ENCODE measurements at regions not wholly inside any gene's neighbourhood (a gene's known extent, or its start where the extent isn't known, plus 50 kb on each side); places are given as distances from the start of the nearest gene placed in this dataset.

GRCh38 chr7:125490167-125490566 is 560.5 kb upstream of the POT1 start:
- intact Hi-C loops (cut with DNase I, micrococcal nuclease): no loop called here
- Histone ChIP-seq H3K4me3 (no peak overlapping the region), H3K9me3 (no peaks in the 10 kb centered on the region), H3K4me1 (ENCODE audit: low read depth) (no peaks in the 10 kb centered on the region), H3K36me3 (ENCODE audit: low read depth) (no peaks in the 10 kb centered on the region)
- DNase-seq: no peak
- TF ChIP-seq CTCF (IDR thresholded peaks at IDR 0.05): no peak
- ATAC-seq: no peak

- no peak for DNase-seq
- Histone ChIP-seq H3K4me1 (ENCODE audit: low read depth) (no peaks in the 10 kb centered on the region), H3K9me3 (peaks cover 4% of the 10 kb centered on the region), H3K36me3 (ENCODE audit: low read depth) (no peaks in the 10 kb centered on the region), H3K4me3 (no peak overlapping the region)
- intact Hi-C loops (cut with DNase I, micrococcal nuclease): no loop called here
- ATAC-seq: no peak
- TF ChIP-seq CTCF (IDR thresholded peaks at IDR 0.05): no peak
Observed at GRCh38 chr7:125485223-125485622, 555.6 kb upstream of the POT1 start.

GRCh38 chr7:125484755-125485154 is 555.1 kb upstream of the POT1 start:
- intact Hi-C loops (cut with DNase I, micrococcal nuclease): no loop called here
- no peaks in the 10 kb centered on the region for H3K4me1 ChIP-seq (ENCODE audit: low read depth)
- no peaks in the 10 kb centered on the region for H3K36me3 ChIP-seq (ENCODE audit: low read depth)
- H3K4me3 ChIP-seq: no peak overlapping the region
- no peak for DNase-seq
- no peak for TF ChIP-seq CTCF (IDR thresholded peaks at IDR 0.05)
- peaks cover 4% of the 10 kb centered on the region for H3K9me3 ChIP-seq
- no peak for ATAC-seq

GRCh38 chr7:125481323-125481722 is 551.7 kb upstream of the POT1 start:
- H3K9me3 ChIP-seq: peaks cover 4% of the 10 kb centered on the region
- no peaks in the 10 kb centered on the region for H3K4me1 ChIP-seq (ENCODE audit: low read depth)
- TF ChIP-seq CTCF (IDR thresholded peaks at IDR 0.05): no peak
- no peak overlapping the region for H3K4me3 ChIP-seq
- intact Hi-C loops (cut with DNase I, micrococcal nuclease): no loop called here
- H3K36me3 ChIP-seq (ENCODE audit: low read depth): no peaks in the 10 kb centered on the region
- DNase-seq (no peak), ATAC-seq (no peak)

- no peak for TF ChIP-seq CTCF (IDR thresholded peaks at IDR 0.05)
- ATAC-seq (no peak), DNase-seq (no peak)
- Histone ChIP-seq H3K4me1 (ENCODE audit: low read depth) (no peaks in the 10 kb centered on the region), H3K4me3 (no peak overlapping the region), H3K36me3 (ENCODE audit: low read depth) (no peaks in the 10 kb centered on the region), H3K9me3 (peaks cover 4% of the 10 kb centered on the region)
- intact Hi-C loops (cut with DNase I, micrococcal nuclease): no loop called here
Observed at GRCh38 chr7:125480762-125481161, 551.1 kb upstream of the POT1 start.

DNA sequence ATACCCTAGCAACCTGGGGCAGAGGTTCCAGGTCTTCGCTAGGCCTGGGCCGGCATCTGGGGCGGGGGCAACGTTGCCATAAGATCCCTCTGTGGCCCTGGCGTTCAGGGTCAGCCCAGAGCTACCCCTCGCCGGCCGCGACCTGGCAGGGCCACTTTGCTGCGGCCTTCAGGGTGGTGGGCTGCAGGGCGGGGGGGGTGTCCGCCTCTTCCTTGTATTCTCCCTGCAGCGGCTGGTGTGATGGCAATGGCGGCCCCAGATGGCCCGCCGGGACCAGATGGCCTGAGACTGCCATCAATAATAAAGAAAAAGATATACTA is 539.2 kb upstream of the POT1 start:
- no peak for ATAC-seq
- H3K4me1 ChIP-seq (ENCODE audit: low read depth): no peaks in the 10 kb centered on the region
- peaks cover 8% of the 10 kb centered on the region for H3K9me3 ChIP-seq
- no peaks in the 10 kb centered on the region for H3K36me3 ChIP-seq (ENCODE audit: low read depth)
- no peak for DNase-seq
- no peak for TF ChIP-seq CTCF (IDR thresholded peaks at IDR 0.05)
- intact Hi-C loops (cut with DNase I, micrococcal nuclease): no loop called here
- H3K4me3 ChIP-seq: no peak overlapping the region

Data from mucosa of descending colon (tissue), 3 donors.